ENCODE measurements at regions not wholly inside any gene's neighbourhood (a gene's known extent, or its start where the extent isn't known, plus 50 kb on each side); places are given as distances from the start of the nearest gene placed in this dataset.

- Histone ChIP-seq H3K4me1 (ENCODE audit: insufficient read depth) (no peaks in the 10 kb centered on the region), H3K36me3 (no peaks in the 10 kb centered on the region), H3K9me3 (no peaks in the 10 kb centered on the region), H3K27ac (no peak overlapping the region), H3K27me3 (no peaks in the 10 kb centered on the region), H3K4me3 (no peak overlapping the region)
- DNase-seq, result no peak
- TF ChIP-seq EP300 (IDR thresholded peaks at IDR 0.05) (no peak), CTCF (IDR thresholded peaks at IDR 0.05) (no peak), POLR2A (IDR thresholded peaks at IDR 0.05) (no peak)
- 55 to 89% (median 86%) methylated on average over 2 of the region's 2 CpGs for WGBS, 3 donors
- intact Hi-C loops (cut with DNase I), result no loop called here
Measured at GRCh38 chr3:177944228-177944661, 592.0 kb upstream of the KCNMB2 start.

- H3K4me3 ChIP-seq, result no peak overlapping the region
- DNase-seq, result no peak
- no peaks in the 10 kb centered on the region for H3K36me3 ChIP-seq
- WGBS, 3 donors, result 95 to 97% (median 96%) methylated on average over 7 of the region's 7 CpGs
- no peak overlapping the region for H3K27ac ChIP-seq
- intact Hi-C loops (cut with DNase I), result no loop called here
- TF ChIP-seq POLR2A (IDR thresholded peaks at IDR 0.05) (no peak), CTCF (IDR thresholded peaks at IDR 0.05) (no peak), EP300 (IDR thresholded peaks at IDR 0.05) (no peak)
- no peaks in the 10 kb centered on the region for H3K4me1 ChIP-seq (ENCODE audit: insufficient read depth)
- no peaks in the 10 kb centered on the region for H3K9me3 ChIP-seq
- no peaks in the 10 kb centered on the region for H3K27me3 ChIP-seq
Measured at GRCh38 chr3:177946048-177946447, 590.2 kb upstream of the KCNMB2 start.

- WGBS, 3 donors, result 70 to 93% (median 91%) methylated on average over 1 of the region's 1 CpG
- no peaks in the 10 kb centered on the region for H3K4me1 ChIP-seq (ENCODE audit: insufficient read depth)
- H3K27me3 ChIP-seq, result no peaks in the 10 kb centered on the region
- intact Hi-C loops (cut with DNase I), result no loop called here
- no peaks in the 10 kb centered on the region for H3K9me3 ChIP-seq
- TF ChIP-seq CTCF (IDR thresholded peaks at IDR 0.05) (no peak), POLR2A (IDR thresholded peaks at IDR 0.05) (no peak), EP300 (IDR thresholded peaks at IDR 0.05) (no peak)
- H3K36me3 ChIP-seq, result no peaks in the 10 kb centered on the region
- no peak overlapping the region for H3K27ac ChIP-seq
- DNase-seq, result no peak
- no peak overlapping the region for H3K4me3 ChIP-seq
Measured at GRCh38 chr3:177946497-177946896, 589.7 kb upstream of the KCNMB2 start.

- Histone ChIP-seq H3K36me3 (no peaks in the 10 kb centered on the region), H3K4me1 (ENCODE audit: insufficient read depth) (no peaks in the 10 kb centered on the region), H3K9me3 (no peaks in the 10 kb centered on the region), H3K27me3 (no peaks in the 10 kb centered on the region), H3K27ac (no peak overlapping the region), H3K4me3 (no peak overlapping the region)
- intact Hi-C loops (cut with DNase I), result no loop called here
- 76 to 92% (median 87%) methylated on average over 3 of the region's 3 CpGs for WGBS, 3 donors
- TF ChIP-seq EP300 (IDR thresholded peaks at IDR 0.05), result no peak
- TF ChIP-seq CTCF (IDR thresholded peaks at IDR 0.05), result no peak
- no peak for TF ChIP-seq POLR2A (IDR thresholded peaks at IDR 0.05)
- DNase-seq, result no peak
Measured at GRCh38 chr3:177946936-177947335, 589.3 kb upstream of the KCNMB2 start.

GRCh38 chr3:177947901-177948300 is 588.3 kb upstream of the KCNMB2 start:
- no peak overlapping the region for H3K27ac ChIP-seq
- WGBS, 3 donors, result 92 to 95% (median 93%) methylated on average over 2 of the region's 2 CpGs
- no peak overlapping the region for H3K4me3 ChIP-seq
- intact Hi-C loops (cut with DNase I), result no loop called here
- no peaks in the 10 kb centered on the region for H3K27me3 ChIP-seq
- no peaks in the 10 kb centered on the region for H3K36me3 ChIP-seq
- DNase-seq, result no peak
- TF ChIP-seq EP300 (IDR thresholded peaks at IDR 0.05), result no peak
- no peak for TF ChIP-seq POLR2A (IDR thresholded peaks at IDR 0.05)
- TF ChIP-seq CTCF (IDR thresholded peaks at IDR 0.05), result no peak
- no peaks in the 10 kb centered on the region for H3K9me3 ChIP-seq
- no peaks in the 10 kb centered on the region for H3K4me1 ChIP-seq (ENCODE audit: insufficient read depth)

Measured in ovary (tissue), 7 donors.